Keratinocyte (primary cell): ENCODE measurements at regions not wholly inside any gene's neighbourhood (a gene's known extent, or its start where the extent isn't known, plus 50 kb on each side); places are given as distances from the start of the nearest gene placed in this dataset.

Experiments used
- EZH2 ChIP-seq: IDR thresholded peaks from one replicate; pipeline ENCODE4 v1.6.1; 2012; ENCODE audit warnings: inconsistent platforms, mild to moderate bottlenecking, low read length, moderate library complexity
- TF ChIP-seq, protein P1 (sequence below), 3 experiments: IDR thresholded peaks in 1 of 3; conservative IDR thresholded peaks in 1 of 3; optimal IDR thresholded peaks in 1 of 3; 2 replicates in 2 of 3; 3 replicates in 1 of 3; pipeline versions ENCODE3 to v1.5.1; 2011; ENCODE audit warnings: low read length in 3 of 3, mild to moderate bottlenecking in 3 of 3, moderate library complexity in 2 of 3, control low read depth in 1 of 3, inconsistent platforms in 1 of 3; ENCODE audit not compliant: insufficient read depth in 2 of 3; ENCODE audit errors: extremely low read depth in 1 of 3

DNA sequence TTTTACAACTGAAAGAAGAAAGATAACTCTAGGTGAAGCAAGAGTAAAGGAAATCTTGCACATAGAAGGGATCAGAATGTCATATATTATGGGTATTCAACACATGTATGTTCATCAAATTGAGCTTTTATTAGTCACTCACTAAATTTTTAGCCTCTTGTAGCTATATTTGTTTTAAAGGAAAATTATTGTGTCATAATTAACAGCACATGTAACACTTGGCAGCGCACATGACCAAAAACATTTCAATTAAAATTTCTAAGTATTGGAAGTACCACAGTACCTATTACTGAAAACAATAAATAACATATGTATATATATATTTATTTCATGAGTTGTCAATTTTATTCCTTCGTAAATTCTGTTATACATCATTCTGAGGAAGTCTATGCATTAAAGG lies 2800.4 kb downstream of the PCDH9 start:
- TF ChIP-seq, protein P1, sequence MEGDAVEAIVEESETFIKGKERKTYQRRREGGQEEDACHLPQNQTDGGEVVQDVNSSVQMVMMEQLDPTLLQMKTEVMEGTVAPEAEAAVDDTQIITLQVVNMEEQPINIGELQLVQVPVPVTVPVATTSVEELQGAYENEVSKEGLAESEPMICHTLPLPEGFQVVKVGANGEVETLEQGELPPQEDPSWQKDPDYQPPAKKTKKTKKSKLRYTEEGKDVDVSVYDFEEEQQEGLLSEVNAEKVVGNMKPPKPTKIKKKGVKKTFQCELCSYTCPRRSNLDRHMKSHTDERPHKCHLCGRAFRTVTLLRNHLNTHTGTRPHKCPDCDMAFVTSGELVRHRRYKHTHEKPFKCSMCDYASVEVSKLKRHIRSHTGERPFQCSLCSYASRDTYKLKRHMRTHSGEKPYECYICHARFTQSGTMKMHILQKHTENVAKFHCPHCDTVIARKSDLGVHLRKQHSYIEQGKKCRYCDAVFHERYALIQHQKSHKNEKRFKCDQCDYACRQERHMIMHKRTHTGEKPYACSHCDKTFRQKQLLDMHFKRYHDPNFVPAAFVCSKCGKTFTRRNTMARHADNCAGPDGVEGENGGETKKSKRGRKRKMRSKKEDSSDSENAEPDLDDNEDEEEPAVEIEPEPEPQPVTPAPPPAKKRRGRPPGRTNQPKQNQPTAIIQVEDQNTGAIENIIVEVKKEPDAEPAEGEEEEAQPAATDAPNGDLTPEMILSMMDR (optimal IDR thresholded peaks at IDR 0.05 in 1 of 3, IDR thresholded peaks at IDR 0.05 in 1 of 3, conservative IDR thresholded peaks at IDR 0.05 in 1 of 3; ENCODE audit: extremely low read depth in 1 of 3, insufficient read depth in 2 of 3, low read length in 3 of 3), result no peak
- TF ChIP-seq EZH2, result no peak
